Stimulated activated CD4-positive, alpha-beta T cell treated with anti-CD3 and anti-CD28 coated beads, Interleukin-4, amount 100 ng/mL, for 24 hours (primary cell): ENCODE measurements at regions not wholly inside any gene's neighbourhood (a gene's known extent, or its start where the extent isn't known, plus 50 kb on each side); places are given as distances from the start of the nearest gene placed in this dataset.
A peak's percentile ranks its signal among the peaks of the same experiment; 100 is the strongest.
"Not testable (repeated sequence)": the region's sequence is repeated elsewhere in the genome, so short reads cannot be mapped to it uniquely, and the experiment has no call there.

Experiments used
- DNase-seq: peaks from one replicate; pipeline ENCODE4 v3.0.0-alpha.2; 2020

DNA sequence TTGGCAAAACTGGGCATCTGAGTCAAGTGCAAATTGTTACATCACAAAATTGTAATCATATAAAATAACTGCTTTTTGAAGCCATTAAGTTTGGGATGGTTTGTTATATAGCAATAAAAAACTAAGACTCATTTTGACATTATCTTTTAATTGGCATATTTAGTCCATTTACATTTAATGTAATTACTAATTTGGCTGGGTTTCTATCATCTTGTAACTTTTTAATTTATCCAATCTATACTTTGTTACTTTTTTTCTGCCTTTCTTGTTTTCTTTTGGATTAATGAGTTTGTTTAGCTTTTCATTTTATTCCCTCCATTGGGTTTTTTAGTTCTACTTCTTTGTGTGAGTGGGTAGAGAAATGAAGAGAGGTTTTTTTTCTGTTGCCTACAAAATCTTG, 76.3 kb downstream of the DRAM2 start:
- DNase-seq: no peak

DNA sequence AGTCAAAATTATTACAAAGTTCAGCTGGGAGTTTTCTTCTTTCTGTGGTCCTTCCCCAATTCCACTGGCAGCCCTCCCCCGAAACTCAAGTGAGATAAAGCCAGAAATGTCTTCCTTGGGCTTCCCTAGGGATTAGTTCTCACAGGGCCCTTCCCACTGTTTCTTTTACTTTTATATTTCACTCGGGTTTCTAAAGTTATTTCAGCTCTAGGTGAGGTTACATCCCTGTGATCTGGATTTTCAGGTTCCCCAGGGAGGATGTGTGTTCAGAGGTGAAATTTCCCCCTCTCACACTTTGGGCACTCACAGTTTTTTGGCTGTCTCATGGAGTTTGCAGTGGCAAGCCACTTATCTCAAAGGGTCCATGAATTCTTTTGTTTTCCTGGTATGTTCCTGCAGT, 77.3 kb downstream of the DRAM2 start:
- DNase-seq: no peak

DNA sequence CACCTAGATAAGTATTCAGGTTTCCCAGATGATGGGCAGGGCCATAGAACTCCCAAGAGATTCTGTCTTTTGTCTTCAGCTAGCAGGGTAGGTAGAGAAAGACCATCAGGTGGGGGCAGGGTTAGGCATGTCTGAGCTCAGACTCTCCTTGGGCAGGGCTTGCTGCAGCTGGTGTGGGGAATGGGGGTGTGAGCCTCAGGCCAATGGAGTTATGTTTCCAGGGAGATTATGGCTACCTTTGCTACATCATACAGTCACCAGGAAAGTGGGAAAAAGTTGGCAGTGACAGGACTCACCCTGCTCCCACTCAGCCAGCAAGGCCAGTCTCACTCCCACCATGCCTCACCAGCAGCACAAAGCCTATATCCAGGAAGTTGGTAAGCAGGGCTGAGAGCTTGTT, 77.8 kb downstream of the DRAM2 start:
- no peak for DNase-seq

DNA sequence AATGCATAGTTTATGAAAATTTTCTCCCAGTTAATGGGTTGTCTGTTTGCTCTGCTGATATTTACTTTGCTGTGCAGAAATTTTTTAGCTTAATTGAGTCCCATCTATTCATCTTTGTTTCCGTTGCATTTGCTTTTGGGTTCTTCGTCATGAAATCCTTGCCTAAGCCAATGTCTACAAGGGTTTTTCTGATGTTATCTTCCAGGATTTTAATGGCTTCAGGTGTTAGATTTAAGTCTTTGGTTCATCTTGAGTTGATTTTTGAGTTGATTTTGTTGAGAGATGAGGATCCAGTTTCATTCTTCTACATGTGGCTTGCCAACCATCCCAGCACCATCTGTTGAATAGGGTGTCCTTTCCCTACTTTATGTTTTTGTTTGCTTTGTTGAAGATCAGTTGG, 85.2 kb downstream of the DRAM2 start:
- no peak for DNase-seq

DNA sequence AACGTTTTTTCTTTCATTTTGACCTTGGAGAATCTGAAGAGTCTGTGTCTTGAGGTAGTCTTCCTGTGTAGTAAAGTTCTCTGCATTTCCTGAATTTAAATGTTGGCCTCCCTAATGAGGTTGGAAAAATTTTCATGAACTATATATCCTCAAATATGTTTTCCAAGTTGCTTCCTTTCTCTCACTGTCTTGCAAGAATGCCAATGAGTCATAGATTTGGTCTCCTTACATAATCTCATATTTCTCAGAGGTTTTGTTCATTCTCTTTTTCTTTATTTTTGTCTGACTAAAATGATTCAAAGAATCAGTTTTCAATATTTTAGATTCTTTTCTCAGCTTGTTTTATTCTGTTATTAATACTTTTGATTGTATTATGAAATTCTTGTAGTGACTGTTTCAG, 87.6 kb downstream of the DRAM2 start:
- DNase-seq: no peak

DNA sequence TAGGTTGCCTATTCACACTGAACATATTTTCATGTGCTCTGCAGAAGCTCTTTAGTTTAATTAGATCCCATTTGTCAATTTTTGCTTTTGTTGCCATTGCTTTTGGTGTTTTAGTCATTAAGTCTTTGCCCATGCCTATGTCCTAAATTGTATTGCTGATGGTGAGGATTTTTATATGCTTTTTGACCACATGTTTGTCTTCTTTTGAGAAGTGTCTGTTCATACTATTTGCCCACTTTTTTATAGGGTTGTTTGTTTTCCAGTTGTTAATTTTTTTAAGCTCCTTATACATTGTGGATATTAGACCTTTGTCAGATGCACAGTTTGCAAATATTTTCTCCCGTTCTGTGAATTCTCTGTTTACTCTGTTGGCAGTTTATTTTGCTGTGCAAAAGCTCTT, 84.5 kb upstream of the LRIF1 start:
- not testable (repeated sequence) for DNase-seq

DNA sequence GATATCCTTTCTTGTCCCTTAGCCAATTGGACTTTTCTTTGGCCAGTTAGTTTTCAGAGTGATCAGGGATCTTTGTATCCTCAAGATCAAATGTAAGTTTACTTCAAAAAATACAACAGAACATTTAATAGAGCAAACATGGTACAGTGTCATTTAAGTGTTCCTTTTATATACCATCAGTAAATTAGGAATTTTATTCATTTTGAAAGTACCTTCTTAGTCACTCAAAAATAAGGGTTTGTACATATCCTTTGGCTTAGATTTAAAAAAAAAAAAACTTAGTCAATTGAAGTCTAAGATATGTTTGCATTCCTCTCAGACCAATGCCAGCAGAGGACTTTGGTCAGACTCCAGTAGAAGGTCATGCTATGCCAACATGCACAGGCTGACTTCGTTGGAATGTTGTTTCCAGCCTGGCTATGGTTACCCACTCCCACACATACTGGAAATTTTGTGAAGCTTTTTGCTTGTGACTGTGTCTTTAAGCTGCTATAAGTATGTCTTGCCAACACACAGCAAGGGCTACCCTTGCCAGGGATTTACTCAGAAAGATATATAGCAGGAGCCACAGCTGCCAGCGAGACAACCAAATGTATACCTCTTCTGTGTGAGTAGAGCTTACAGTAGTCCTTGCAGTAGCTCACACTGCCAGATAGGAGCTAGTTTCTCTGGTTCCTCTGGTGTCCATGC, 81.5 kb upstream of the LRIF1 start:
- no peak for DNase-seq

DNA sequence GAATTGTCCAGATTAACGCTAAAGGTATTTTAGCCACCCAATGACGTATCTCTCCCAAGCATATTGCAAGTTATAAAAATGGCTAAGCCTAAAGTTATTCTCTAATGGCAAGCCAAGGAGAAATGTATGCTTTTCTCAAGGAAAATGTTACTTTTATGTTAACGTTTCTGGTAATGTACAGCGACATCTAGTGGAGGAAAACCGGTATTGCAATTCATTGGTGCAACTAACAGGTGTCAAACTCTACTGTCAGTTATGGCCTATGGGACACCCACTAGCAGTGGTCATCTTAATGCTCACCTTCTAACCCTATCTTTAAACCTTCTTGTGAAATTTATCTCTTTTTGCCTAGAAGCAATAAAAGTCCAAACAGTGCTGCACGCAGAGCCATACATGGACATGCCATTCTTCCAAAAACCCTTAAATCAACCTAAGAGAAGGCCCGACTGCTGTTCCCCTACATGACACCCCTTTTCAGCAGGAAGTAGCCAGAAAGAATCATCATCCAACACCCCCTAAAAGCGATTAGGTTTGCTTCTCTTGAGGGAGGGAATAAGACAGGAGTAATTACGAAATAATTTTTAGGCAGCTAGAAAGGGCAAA, 68.7 kb upstream of the LRIF1 start:
- peak; percentile 57 for DNase-seq

DNA sequence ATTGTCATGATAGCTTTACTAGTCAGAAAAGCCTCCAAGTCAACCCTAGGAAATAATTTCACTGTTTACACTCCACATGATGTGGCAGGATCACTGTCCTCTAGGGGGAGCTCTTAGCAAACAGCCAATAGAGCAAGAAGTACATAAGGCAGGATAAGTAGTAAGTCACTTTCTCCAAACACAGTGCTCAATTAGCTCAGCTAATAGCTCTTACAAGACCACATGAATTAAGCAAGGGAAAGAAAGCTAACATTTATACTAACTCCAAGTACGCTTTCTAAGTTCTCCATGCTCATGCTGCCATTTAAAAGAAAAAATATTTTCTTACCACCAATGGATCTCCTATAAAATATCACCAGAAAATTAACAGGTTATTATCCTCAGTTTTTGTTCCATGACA, 66.9 kb upstream of the LRIF1 start:
- peak; percentile 69 for DNase-seq

DNA sequence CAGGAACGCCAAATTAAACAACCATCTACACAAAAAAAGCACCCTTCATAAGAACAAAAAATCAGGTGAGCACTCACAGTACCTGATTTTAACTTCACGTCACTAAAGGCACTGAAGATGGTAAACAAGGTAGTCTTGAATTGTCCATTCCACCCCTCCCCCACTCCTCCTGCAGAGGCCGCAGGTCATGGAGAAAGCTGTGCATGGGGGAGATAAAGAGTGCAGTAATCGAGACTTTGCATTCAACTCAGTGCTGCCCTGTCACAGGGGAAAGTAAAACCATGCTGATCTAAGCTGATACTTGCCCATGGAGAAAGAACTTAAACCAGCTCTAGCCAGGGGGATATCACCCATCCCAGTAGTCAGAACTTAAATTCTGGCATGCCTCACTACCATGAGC, 61.4 kb upstream of the LRIF1 start:
- no peak for DNase-seq

DNA sequence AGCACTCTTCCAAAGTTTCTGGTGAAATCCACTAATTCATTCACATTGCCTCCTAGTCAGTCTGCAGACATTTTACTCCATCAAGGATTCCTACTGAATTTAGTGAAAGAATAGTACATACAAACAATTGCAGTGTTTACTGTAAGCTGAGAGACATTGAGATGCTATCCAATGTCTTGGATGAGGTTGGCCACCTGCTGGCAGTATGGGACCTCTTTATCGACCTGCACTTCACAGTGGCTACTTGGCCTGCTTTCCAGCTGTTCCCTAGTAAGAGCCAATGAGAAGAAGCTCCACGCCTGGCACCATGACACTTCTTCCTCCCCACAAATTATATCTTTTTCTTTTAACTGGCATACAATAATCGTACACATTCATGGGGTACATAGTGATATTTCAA, 51.5 kb upstream of the LRIF1 start:
- DNase-seq: no peak
